Prostate gland (tissue), 2 donors: ENCODE measurements at regions not wholly inside any gene's neighbourhood (a gene's known extent, or its start where the extent isn't known, plus 50 kb on each side); places are given as distances from the start of the nearest gene placed in this dataset.

Experiments used
- CTCF ChIP-seq, 4 experiments: fragments of 200-600 bp in 2 of 4; fragments of 450-650 bp in 2 of 4; sonication (generic) in 2 of 4; IDR thresholded peaks; 1 replicate in 3 of 4; 2 replicates in 1 of 4; pipeline ENCODE4 v1.5.1; 2016 to 2019; ENCODE audit warnings: antibody characterized with exemption in 4 of 4, mild to moderate bottlenecking in 2 of 4, moderate library complexity in 2 of 4
- POLR2AphosphoS5 ChIP-seq: sonication (generic); formaldehyde crosslinking; IDR thresholded peaks from one replicate; pipeline ENCODE4 v1.6.1; 2017; ENCODE audit warnings: antibody characterized with exemption

GRCh38 chr1:232244426-232244825, 385.5 kb downstream of the SIPA1L2 start:
- TF ChIP-seq POLR2AphosphoS5 (no peak), CTCF (IDR thresholded peaks at IDR 0.05) (no peak)
